Tibial nerve (tissue), 3 donors: ENCODE measurements at regions not wholly inside any gene's neighbourhood (a gene's known extent, or its start where the extent isn't known, plus 50 kb on each side); places are given as distances from the start of the nearest gene placed in this dataset.

Source experiments
- POLR2A ChIP-seq, 2 donors: fragments of 450-650 bp; IDR thresholded peaks; one replicate each; pipeline ENCODE4 v1.6.1; 2017; ENCODE audit warnings: antibody characterized with exemption in 2 of 2, mild to moderate bottlenecking in 2 of 2, moderate library complexity in 2 of 2
- TF ChIP-seq, protein P1 (sequence below), 5 experiments: fragments of 200-600 bp in 3 of 5; fragments of 450-650 bp in 2 of 5; sonication (generic) in 3 of 5; IDR thresholded peaks; one replicate each; pipeline ENCODE4 v1.5.1; 2016 to 2019; ENCODE audit warnings: antibody characterized with exemption in 5 of 5, mild to moderate bottlenecking in 3 of 5, moderate library complexity in 2 of 5

DNA sequence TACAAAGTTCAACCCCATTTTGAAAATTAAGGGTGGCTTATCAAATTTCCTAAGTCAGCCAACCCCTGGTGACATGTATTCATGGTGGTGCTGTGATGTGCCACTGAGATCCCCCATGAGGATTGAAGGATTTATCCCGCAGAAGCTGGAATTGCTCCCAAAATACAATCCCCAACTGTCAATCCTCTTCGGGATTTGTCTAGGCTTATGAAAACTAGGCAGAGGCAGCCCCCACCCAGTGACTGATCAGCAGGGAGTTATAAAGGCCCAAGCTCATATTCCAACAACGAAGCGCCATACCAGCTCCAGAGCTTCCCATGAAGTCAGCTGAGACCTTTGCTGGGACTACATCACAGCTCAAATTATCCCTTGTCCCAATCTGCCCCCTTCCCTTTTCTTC lies 316.0 kb downstream of the ENC1 start:
- TF ChIP-seq POLR2A (IDR thresholded peaks at IDR 0.05), result no peak
- TF ChIP-seq, protein P1, sequence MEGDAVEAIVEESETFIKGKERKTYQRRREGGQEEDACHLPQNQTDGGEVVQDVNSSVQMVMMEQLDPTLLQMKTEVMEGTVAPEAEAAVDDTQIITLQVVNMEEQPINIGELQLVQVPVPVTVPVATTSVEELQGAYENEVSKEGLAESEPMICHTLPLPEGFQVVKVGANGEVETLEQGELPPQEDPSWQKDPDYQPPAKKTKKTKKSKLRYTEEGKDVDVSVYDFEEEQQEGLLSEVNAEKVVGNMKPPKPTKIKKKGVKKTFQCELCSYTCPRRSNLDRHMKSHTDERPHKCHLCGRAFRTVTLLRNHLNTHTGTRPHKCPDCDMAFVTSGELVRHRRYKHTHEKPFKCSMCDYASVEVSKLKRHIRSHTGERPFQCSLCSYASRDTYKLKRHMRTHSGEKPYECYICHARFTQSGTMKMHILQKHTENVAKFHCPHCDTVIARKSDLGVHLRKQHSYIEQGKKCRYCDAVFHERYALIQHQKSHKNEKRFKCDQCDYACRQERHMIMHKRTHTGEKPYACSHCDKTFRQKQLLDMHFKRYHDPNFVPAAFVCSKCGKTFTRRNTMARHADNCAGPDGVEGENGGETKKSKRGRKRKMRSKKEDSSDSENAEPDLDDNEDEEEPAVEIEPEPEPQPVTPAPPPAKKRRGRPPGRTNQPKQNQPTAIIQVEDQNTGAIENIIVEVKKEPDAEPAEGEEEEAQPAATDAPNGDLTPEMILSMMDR (IDR thresholded peaks at IDR 0.05), result no peak
